ENCODE measurements at regions not wholly inside any gene's neighbourhood (a gene's known extent, or its start where the extent isn't known, plus 50 kb on each side); places are given as distances from the start of the nearest gene placed in this dataset.

DNA sequence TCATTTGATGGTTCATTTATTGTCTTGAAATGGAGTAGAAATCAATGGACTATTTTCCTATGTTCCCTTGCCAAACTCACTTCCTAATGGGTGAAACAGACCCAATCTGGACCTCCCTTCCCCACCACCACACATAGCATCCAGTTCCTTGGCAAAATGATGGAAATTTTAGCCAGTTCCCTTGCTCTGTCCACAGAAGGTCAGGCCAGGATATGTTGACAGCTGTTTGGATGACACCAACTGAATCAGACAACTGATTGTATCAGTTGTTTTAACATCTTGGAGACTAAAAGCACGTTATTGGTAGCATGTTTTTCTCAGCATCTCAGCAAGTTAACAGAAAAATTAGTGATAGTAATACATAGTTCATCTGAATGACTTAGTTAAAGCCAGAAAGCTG lies 534.8 kb downstream of the PSAT1 start:
- Mint-ChIP-seq H3K27me3 (ENCODE audit: low read depth in 2 of 2) (no peaks in the 10 kb centered on the region), H3K27ac (no peak overlapping the region), H3K4me1 (no peaks in the 10 kb centered on the region), H3K9me3 (peaks cover 0 to 2% of the 10 kb centered on the region in 2 donors), H3K36me3 (no peaks in the 10 kb centered on the region), H3K4me3 (no peak overlapping the region)
- ATAC-seq (no peak), DNase-seq (no peak)
- Histone ChIP-seq H3K27me3 (ENCODE audit: control insufficient read depth, insufficient read depth, low read length) (no peaks in the 10 kb centered on the region), H3K27ac (ENCODE audit: low read length) (no peak overlapping the region), H3K4me1 (ENCODE audit: control insufficient read depth, insufficient read depth, low read length) (no peaks in the 10 kb centered on the region), H3K36me3 (ENCODE audit: control insufficient read depth, insufficient read depth, low read length) (no peaks in the 10 kb centered on the region), H3K9me3 (ENCODE audit: control insufficient read depth, insufficient read depth, low read length) (no peaks in the 10 kb centered on the region), H3K4me3 (ENCODE audit: low read length) (no peak overlapping the region)
- whole genome bisulfite sequencing (ENCODE audit: insufficient coverage): 40% methylated on average over 1 of the region's 1 CpG
- intact Hi-C loops (cut with micrococcal nuclease): no loop called here
- TF ChIP-seq, protein P1, sequence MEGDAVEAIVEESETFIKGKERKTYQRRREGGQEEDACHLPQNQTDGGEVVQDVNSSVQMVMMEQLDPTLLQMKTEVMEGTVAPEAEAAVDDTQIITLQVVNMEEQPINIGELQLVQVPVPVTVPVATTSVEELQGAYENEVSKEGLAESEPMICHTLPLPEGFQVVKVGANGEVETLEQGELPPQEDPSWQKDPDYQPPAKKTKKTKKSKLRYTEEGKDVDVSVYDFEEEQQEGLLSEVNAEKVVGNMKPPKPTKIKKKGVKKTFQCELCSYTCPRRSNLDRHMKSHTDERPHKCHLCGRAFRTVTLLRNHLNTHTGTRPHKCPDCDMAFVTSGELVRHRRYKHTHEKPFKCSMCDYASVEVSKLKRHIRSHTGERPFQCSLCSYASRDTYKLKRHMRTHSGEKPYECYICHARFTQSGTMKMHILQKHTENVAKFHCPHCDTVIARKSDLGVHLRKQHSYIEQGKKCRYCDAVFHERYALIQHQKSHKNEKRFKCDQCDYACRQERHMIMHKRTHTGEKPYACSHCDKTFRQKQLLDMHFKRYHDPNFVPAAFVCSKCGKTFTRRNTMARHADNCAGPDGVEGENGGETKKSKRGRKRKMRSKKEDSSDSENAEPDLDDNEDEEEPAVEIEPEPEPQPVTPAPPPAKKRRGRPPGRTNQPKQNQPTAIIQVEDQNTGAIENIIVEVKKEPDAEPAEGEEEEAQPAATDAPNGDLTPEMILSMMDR (IDR thresholded peaks at IDR 0.05): no peak

DNA sequence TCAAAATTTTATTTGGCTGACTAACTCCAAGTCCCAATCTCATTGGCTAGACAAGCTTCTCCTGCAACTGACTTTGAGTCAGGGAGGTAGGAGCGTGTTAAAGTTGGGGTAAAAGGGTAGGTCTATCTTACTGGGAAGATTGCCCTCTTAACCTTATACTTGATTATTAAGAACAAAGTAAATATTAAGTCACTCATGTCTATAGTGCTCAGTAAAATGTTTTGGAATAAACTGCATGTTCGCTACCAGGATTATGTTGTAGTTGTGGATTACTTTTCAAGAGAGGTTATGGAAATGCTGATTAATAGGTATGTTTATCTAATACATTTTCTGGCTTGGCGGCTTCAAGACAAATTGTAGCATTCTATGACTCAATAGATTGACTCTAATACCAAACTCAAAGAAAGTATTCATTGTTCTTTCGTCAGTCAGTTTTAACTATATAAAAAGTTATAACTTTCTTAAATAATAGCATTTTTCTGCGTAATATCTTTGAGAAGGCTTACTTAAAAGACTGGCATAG lies 539.1 kb downstream of the PSAT1 start:
- Histone ChIP-seq H3K36me3 (ENCODE audit: control insufficient read depth, insufficient read depth, low read length) (no peaks in the 10 kb centered on the region), H3K4me1 (ENCODE audit: control insufficient read depth, insufficient read depth, low read length) (no peaks in the 10 kb centered on the region), H3K4me3 (ENCODE audit: low read length) (no peak overlapping the region), H3K9me3 (ENCODE audit: control insufficient read depth, insufficient read depth, low read length) (no peaks in the 10 kb centered on the region), H3K27ac (ENCODE audit: low read length) (no peak overlapping the region), H3K27me3 (ENCODE audit: control insufficient read depth, insufficient read depth, low read length) (no peaks in the 10 kb centered on the region)
- ATAC-seq (no peak), DNase-seq (no peak)
- no peaks in the 10 kb centered on the region for H3K36me3 Mint-ChIP-seq
- TF ChIP-seq, protein P1 (IDR thresholded peaks at IDR 0.05): no peak
- intact Hi-C loops (cut with micrococcal nuclease): no loop called here
- H3K27ac Mint-ChIP-seq: no peak overlapping the region
- no peaks in the 10 kb centered on the region for H3K4me1 Mint-ChIP-seq
- no peak overlapping the region for H3K4me3 Mint-ChIP-seq
- peaks cover 0 to 2% of the 10 kb centered on the region in 2 donors for H3K9me3 Mint-ChIP-seq
- no peaks in the 10 kb centered on the region for H3K27me3 Mint-ChIP-seq (ENCODE audit: low read depth in 2 of 2)
- 100% methylated on average over 2 of the region's 5 CpGs for WGBS (ENCODE audit: insufficient coverage)

DNA sequence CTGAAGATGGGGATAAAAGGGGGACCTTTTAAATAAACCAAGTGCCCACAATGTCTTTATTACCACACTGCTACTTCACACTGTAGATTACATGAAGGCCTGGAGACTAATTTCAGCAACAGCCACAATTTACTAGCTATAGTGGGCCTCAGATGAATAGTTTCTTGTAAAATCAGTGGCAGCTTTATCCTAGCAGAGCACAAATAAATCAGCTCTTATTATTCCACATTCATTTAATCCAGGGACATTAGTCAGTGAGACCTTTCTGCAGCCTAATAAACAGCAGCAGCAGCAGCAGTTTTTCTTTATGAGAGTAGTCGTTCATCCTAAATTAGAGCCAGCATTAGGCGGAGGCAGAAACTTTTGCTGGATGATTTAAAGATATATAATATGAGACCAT lies 542.3 kb downstream of the PSAT1 start:
- 89% methylated on average over 2 of the region's 2 CpGs for WGBS (ENCODE audit: insufficient coverage)
- H3K36me3 Mint-ChIP-seq: peaks cover 5% of the 10 kb centered on the region
- H3K4me3 ChIP-seq (ENCODE audit: low read length): no peak overlapping the region
- peaks cover 3 to 8% of the 10 kb centered on the region in 2 donors for H3K9me3 Mint-ChIP-seq
- no peaks in the 10 kb centered on the region for H3K4me1 Mint-ChIP-seq
- H3K27ac ChIP-seq (ENCODE audit: low read length): no peak overlapping the region
- DNase-seq (no peak), ATAC-seq (no peak)
- no peaks in the 10 kb centered on the region for H3K27me3 ChIP-seq (ENCODE audit: control insufficient read depth, insufficient read depth, low read length)
- H3K4me1 ChIP-seq (ENCODE audit: control insufficient read depth, insufficient read depth, low read length): no peaks in the 10 kb centered on the region
- H3K36me3 ChIP-seq (ENCODE audit: control insufficient read depth, insufficient read depth, low read length): no peaks in the 10 kb centered on the region
- no peak overlapping the region for H3K27ac Mint-ChIP-seq
- H3K9me3 ChIP-seq (ENCODE audit: control insufficient read depth, insufficient read depth, low read length): no peaks in the 10 kb centered on the region
- H3K27me3 Mint-ChIP-seq (ENCODE audit: low read depth in 2 of 2): no peaks in the 10 kb centered on the region
- H3K4me3 Mint-ChIP-seq: no peak overlapping the region
- intact Hi-C loops (cut with micrococcal nuclease): no loop called here
- TF ChIP-seq, protein P1 (IDR thresholded peaks at IDR 0.05): no peak

DNA sequence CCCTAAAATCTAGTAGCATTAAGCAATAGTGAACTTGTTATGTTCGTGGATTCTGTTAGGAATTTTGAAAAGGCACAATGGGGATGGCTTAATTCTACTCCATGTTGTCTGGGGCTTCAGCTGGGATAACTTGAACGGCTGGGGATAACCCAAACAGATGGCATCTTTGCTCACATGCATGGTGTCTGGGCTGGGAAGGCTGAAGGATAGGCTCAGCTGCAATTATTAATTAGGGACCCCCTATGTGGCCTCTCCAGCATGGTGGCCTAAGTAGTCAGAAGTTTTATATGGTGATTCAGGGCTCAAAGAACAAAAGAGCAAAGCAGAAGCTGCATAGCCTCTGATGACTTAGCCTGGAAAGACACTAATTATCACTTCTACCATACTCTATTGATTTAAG lies 551.1 kb downstream of the PSAT1 start:
- H3K9me3 Mint-ChIP-seq: peaks cover 6 to 11% of the 10 kb centered on the region in 2 donors
- 70% methylated on average over 2 of the region's 2 CpGs for WGBS (ENCODE audit: insufficient coverage)
- H3K9me3 ChIP-seq (ENCODE audit: control insufficient read depth, insufficient read depth, low read length): no peaks in the 10 kb centered on the region
- no peaks in the 10 kb centered on the region for H3K4me1 Mint-ChIP-seq
- no peak overlapping the region for H3K4me3 Mint-ChIP-seq
- intact Hi-C loops (cut with micrococcal nuclease): no loop called here
- TF ChIP-seq, protein P1 (IDR thresholded peaks at IDR 0.05): no peak
- no peak overlapping the region for H3K27ac ChIP-seq (ENCODE audit: low read length)
- no peaks in the 10 kb centered on the region for H3K4me1 ChIP-seq (ENCODE audit: control insufficient read depth, insufficient read depth, low read length)
- ATAC-seq (no peak), DNase-seq (no peak)
- H3K27ac Mint-ChIP-seq: no peak overlapping the region
- H3K27me3 Mint-ChIP-seq (ENCODE audit: low read depth in 2 of 2): no peaks in the 10 kb centered on the region
- no peaks in the 10 kb centered on the region for H3K27me3 ChIP-seq (ENCODE audit: control insufficient read depth, insufficient read depth, low read length)
- H3K36me3 Mint-ChIP-seq: peaks cover 12% of the 10 kb centered on the region
- no peak overlapping the region for H3K4me3 ChIP-seq (ENCODE audit: low read length)
- no peaks in the 10 kb centered on the region for H3K36me3 ChIP-seq (ENCODE audit: control insufficient read depth, insufficient read depth, low read length)
